Neural cell (in vitro differentiated cells): ENCODE measurements at regions not wholly inside any gene's neighbourhood (a gene's known extent, or its start where the extent isn't known, plus 50 kb on each side); places are given as distances from the start of the nearest gene placed in this dataset.

Experiments used
- H2AFZ ChIP-seq: fragments of 200-600, 300-800 bp; sonication (generic), shearing (Covaris generic); 2 replicates; pipeline ENCODE4 v1.6.0; 2014; ENCODE audit warnings: low read depth, mild to moderate bottlenecking, antibody characterized with exemption, low read length, moderate library complexity
- H3F3A ChIP-seq: fragments of 200-600 bp; shearing (Covaris generic); 2 replicates; pipeline ENCODE4 v1.6.1; 2016; ENCODE audit warnings: mild to moderate bottlenecking, moderate library complexity, mixed read lengths, antibody characterized with exemption, low read length; ENCODE audit not compliant: insufficient read depth, poor library complexity, severe bottlenecking
- H3K27ac ChIP-seq: fragments of 200-600, 300-800 bp; sonication (generic), shearing (Covaris generic); 2 replicates; pipeline ENCODE4 v1.5.1; 2014; ENCODE audit warnings: mild to moderate bottlenecking, low read length, moderate library complexity
- H3K27me3 ChIP-seq: fragments of 300-800, 200-600 bp; sonication (generic), shearing (Covaris generic); 2 replicates; pipeline ENCODE4 v1.6.0; 2014; ENCODE audit warnings: mild to moderate bottlenecking, low read depth, low read length, moderate library complexity; ENCODE audit not compliant: insufficient read depth
- H3K36me3 ChIP-seq: fragments of 300-800, 200-600 bp; sonication (generic), shearing (Covaris generic); 2 replicates; pipeline ENCODE4 v1.5.1; 2014; ENCODE audit warnings: mild to moderate bottlenecking, antibody characterized with exemption, low read length, moderate library complexity; ENCODE audit not compliant: insufficient read depth
- H3K4me2 ChIP-seq: fragments of 300-800, 200-600 bp; sonication (generic), shearing (Covaris generic); 2 replicates; pipeline ENCODE4 v1.6.0; 2014; ENCODE audit warnings: mild to moderate bottlenecking, low read length
- H3K4me3 ChIP-seq: fragments of 300-800, 200-600 bp; sonication (generic), shearing (Covaris generic); 2 replicates; pipeline ENCODE4 v1.5.1; 2014; ENCODE audit warnings: mild to moderate bottlenecking, low read length, moderate library complexity
- H3K79me2 ChIP-seq: fragments of 200-600 bp; shearing (Covaris generic); replicated peaks from 2 replicates; pipeline ENCODE4 v1.6.0; 2014; ENCODE audit warnings: mild to moderate bottlenecking, low read length, moderate library complexity; ENCODE audit not compliant: insufficient read depth
- H3K9ac ChIP-seq: fragments of 300-800, 200-600 bp; sonication (generic), shearing (Covaris generic); 2 replicates; pipeline ENCODE4 v1.6.1; 2016; ENCODE audit warnings: mild to moderate bottlenecking, low read length, mixed read lengths
- H3K9me2 ChIP-seq: fragments of 200-600 bp; shearing (Covaris generic); 2 replicates; pipeline ENCODE4 v1.6.1; 2016; ENCODE audit warnings: mild to moderate bottlenecking, low read length, mixed read lengths; ENCODE audit not compliant: insufficient read depth
- H3K9me3 ChIP-seq: fragments of 200-600, 300-800 bp; sonication (generic), shearing (Covaris generic); 2 replicates; pipeline ENCODE4 v1.6.1; 2016; ENCODE audit warnings: mild to moderate bottlenecking, mixed run types, low read length, moderate library complexity, mixed read lengths
- H4K20me1 ChIP-seq: fragments of 200-600 bp; shearing (Covaris generic); 2 replicates; pipeline ENCODE4 v1.6.1; 2016; ENCODE audit warnings: mild to moderate bottlenecking, mixed run types; ENCODE audit not compliant: insufficient read depth
- CTCF ChIP-seq: fragments of 450-650 bp; IDR thresholded peaks from 2 replicates; pipeline ENCODE4 v1.5.1; 2014; ENCODE audit warnings: antibody characterized with exemption, mild to moderate bottlenecking, moderate library complexity; ENCODE audit not compliant: poor library complexity, severe bottlenecking
- EP300 ChIP-seq: fragments of 450-650 bp; conservative IDR thresholded peaks from 2 replicates; pipeline ENCODE4 v1.6.1; 2014; ENCODE audit warnings: antibody characterized with exemption, mild to moderate bottlenecking, moderate library complexity; ENCODE audit not compliant: poor library complexity, severe bottlenecking
- EZH2 ChIP-seq: fragments of 200-600, 300-800 bp; shearing (Covaris generic), sonication (generic); IDR thresholded peaks from 2 replicates; pipeline ENCODE4 v1.6.1; 2014; ENCODE audit warnings: antibody characterized with exemption, low read length, borderline replicate concordance, mild to moderate bottlenecking; ENCODE audit not compliant: insufficient read depth, poor library complexity, severe bottlenecking
- MXI1 ChIP-seq: fragments of 450-650 bp; conservative IDR thresholded peaks from 2 replicates; pipeline ENCODE4 v1.6.1; 2014; ENCODE audit warnings: antibody characterized with exemption, mild to moderate bottlenecking; ENCODE audit not compliant: poor library complexity, severe bottlenecking
- POLR2AphosphoS5 ChIP-seq: IDR thresholded peaks from 2 replicates; pipeline ENCODE4 v1.6.1; 2012
- RAD21 ChIP-seq: fragments of 450-650 bp; conservative IDR thresholded peaks from 2 replicates; pipeline ENCODE4 v1.6.1; 2014; ENCODE audit warnings: antibody characterized with exemption, mild to moderate bottlenecking, moderate library complexity
- REST ChIP-seq: IDR thresholded peaks from 2 replicates; pipeline ENCODE4 v1.6.1; 2012; ENCODE audit warnings: borderline replicate concordance
- SMC3 ChIP-seq: fragments of 450-650 bp; conservative IDR thresholded peaks from 2 replicates; pipeline ENCODE4 v1.6.1; 2014; ENCODE audit warnings: antibody characterized with exemption, mild to moderate bottlenecking, moderate library complexity; ENCODE audit not compliant: poor library complexity
- TAF1 ChIP-seq: IDR thresholded peaks from 2 replicates; pipeline ENCODE4 v1.6.1; 2012; ENCODE audit warnings: low read depth

- Histone ChIP-seq H3F3A (no peaks in the 10 kb centered on the region), H3K36me3 (no peaks in the 10 kb centered on the region), H3K27ac (no peak overlapping the region), H3K9me3 (no peaks in the 10 kb centered on the region), H3K9ac (no peak overlapping the region), H3K4me2 (no peak overlapping the region), H3K79me2 (no peaks in the 10 kb centered on the region), H2AFZ (no peak overlapping the region), H3K9me2 (no peaks in the 10 kb centered on the region), H4K20me1 (no peaks in the 10 kb centered on the region), H3K27me3 (no peaks in the 10 kb centered on the region), H3K4me3 (no peak overlapping the region)
- no peak for TF ChIP-seq EZH2
- TF ChIP-seq MXI1: no peak
- TF ChIP-seq EP300: no peak
- no peak for TF ChIP-seq CTCF
- TF ChIP-seq TAF1: no peak
- TF ChIP-seq RAD21: no peak
Observed at GRCh38 chr5:61604076-61605025, 272.3 kb downstream of the ZSWIM6 start.

- H3F3A ChIP-seq: peaks cover 4% of the 10 kb centered on the region
- peak overlapping the region; percentile 63 for H3K9ac ChIP-seq
- H4K20me1 ChIP-seq: no peaks in the 10 kb centered on the region
Observed at GRCh38 chr5:61609840-61610677, 278.0 kb downstream of the ZSWIM6 start.

More at GRCh38 chr5:61609840-61610677, 278.0 kb downstream of the ZSWIM6 start:
- Histone ChIP-seq H3K36me3 (no peaks in the 10 kb centered on the region), H2AFZ (peak overlapping the region; percentile 22), H3K4me2 (peak overlapping the region; percentile 41), H3K79me2 (no peaks in the 10 kb centered on the region), H3K9me2 (no peaks in the 10 kb centered on the region), H3K4me3 (peak overlapping the region; percentile 60), H3K9me3 (no peaks in the 10 kb centered on the region), H3K27ac (peak overlapping the region; percentile 85), H3K27me3 (no peaks in the 10 kb centered on the region)
- no peak for TF ChIP-seq SMC3
- TF ChIP-seq REST: peak; percentile 74
- TF ChIP-seq MXI1: peak; percentile 42
- TF ChIP-seq EP300: peak; percentile 99
- no peak for TF ChIP-seq EZH2
- TF ChIP-seq RAD21: peak; percentile 32
- TF ChIP-seq TAF1: no peak
- TF ChIP-seq CTCF: no peak
- TF ChIP-seq POLR2AphosphoS5: peak; percentile 98
